Endothelial cell of umbilical vein (primary cell): ENCODE measurements at regions not wholly inside any gene's neighbourhood (a gene's known extent, or its start where the extent isn't known, plus 50 kb on each side); places are given as distances from the start of the nearest gene placed in this dataset.

Source experiments
- EZH2 ChIP-seq: IDR thresholded peaks from 2 replicates; pipeline ENCODE4 v1.6.1; 2012; ENCODE audit warnings: borderline replicate concordance, low read depth, mild to moderate bottlenecking, moderate library complexity, low read length, inconsistent platforms; ENCODE audit not compliant: severe bottlenecking
- FOS ChIP-seq: IDR thresholded peaks from 2 replicates; pipeline ENCODE4 v1.6.1; 2011; ENCODE audit warnings: mild to moderate bottlenecking, low read length, moderate library complexity, borderline replicate concordance; ENCODE audit not compliant: insufficient read depth
- GATA2 ChIP-seq: IDR thresholded peaks from 2 replicates; pipeline ENCODE4 v1.7.0; 2011; ENCODE audit warnings: low read depth, mild to moderate bottlenecking, moderate library complexity, mixed read lengths, low read length; ENCODE audit not compliant: insufficient read length, insufficient read depth
- JUN ChIP-seq: IDR thresholded peaks from 2 replicates; pipeline ENCODE4 v1.6.1; 2011; ENCODE audit warnings: borderline replicate concordance, low read depth; ENCODE audit not compliant: insufficient read length, insufficient read depth
- MYC ChIP-seq: IDR thresholded peaks from one replicate; pipeline ENCODE4 v1.6.1; 2011; ENCODE audit warnings: mild to moderate bottlenecking, low read depth, low read length
- POLR2A ChIP-seq: IDR thresholded peaks from 2 replicates; pipeline ENCODE4 v1.6.1; 2012; ENCODE audit warnings: low read depth, mild to moderate bottlenecking, control low read depth, low read length
- TF ChIP-seq, protein P1 (sequence below), 2 donors: IDR thresholded peaks; 1 replicate in 1 of 2; 2 replicates in 1 of 2; pipeline ENCODE4 v1.5.1; 2011; ENCODE audit warnings: low read length in 2 of 2, mild to moderate bottlenecking in 2 of 2, moderate library complexity in 2 of 2, control low read depth in 1 of 2, inconsistent platforms in 1 of 2, low read depth in 1 of 2; ENCODE audit not compliant: insufficient read depth in 1 of 2; ENCODE audit errors: extremely low read depth in 1 of 2
- TF ChIP-seq, protein P2 (sequence below): IDR thresholded peaks from 2 replicates; pipeline ENCODE4 v1.6.1; 2011; ENCODE audit not compliant: insufficient read depth, insufficient read length

GRCh38 chr13:27847669-27848068 is 55.4 kb downstream of the GSX1 start:
- TF ChIP-seq FOS = no peak
- TF ChIP-seq, protein P1, sequence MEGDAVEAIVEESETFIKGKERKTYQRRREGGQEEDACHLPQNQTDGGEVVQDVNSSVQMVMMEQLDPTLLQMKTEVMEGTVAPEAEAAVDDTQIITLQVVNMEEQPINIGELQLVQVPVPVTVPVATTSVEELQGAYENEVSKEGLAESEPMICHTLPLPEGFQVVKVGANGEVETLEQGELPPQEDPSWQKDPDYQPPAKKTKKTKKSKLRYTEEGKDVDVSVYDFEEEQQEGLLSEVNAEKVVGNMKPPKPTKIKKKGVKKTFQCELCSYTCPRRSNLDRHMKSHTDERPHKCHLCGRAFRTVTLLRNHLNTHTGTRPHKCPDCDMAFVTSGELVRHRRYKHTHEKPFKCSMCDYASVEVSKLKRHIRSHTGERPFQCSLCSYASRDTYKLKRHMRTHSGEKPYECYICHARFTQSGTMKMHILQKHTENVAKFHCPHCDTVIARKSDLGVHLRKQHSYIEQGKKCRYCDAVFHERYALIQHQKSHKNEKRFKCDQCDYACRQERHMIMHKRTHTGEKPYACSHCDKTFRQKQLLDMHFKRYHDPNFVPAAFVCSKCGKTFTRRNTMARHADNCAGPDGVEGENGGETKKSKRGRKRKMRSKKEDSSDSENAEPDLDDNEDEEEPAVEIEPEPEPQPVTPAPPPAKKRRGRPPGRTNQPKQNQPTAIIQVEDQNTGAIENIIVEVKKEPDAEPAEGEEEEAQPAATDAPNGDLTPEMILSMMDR (IDR thresholded peaks at IDR 0.05; ENCODE audit: extremely low read depth in 1 of 2, insufficient read depth in 1 of 2, low read depth in 1 of 2, low read length in 2 of 2) = no peak
- TF ChIP-seq GATA2 = no peak
- TF ChIP-seq EZH2 = no peak
- no peak for TF ChIP-seq POLR2A
- no peak for TF ChIP-seq JUN
- no peak for TF ChIP-seq MYC
- TF ChIP-seq, protein P2, sequence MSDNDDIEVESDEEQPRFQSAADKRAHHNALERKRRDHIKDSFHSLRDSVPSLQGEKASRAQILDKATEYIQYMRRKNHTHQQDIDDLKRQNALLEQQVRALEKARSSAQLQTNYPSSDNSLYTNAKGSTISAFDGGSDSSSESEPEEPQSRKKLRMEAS = no peak
